ENCODE measurements at regions not wholly inside any gene's neighbourhood (a gene's known extent, or its start where the extent isn't known, plus 50 kb on each side); places are given as distances from the start of the nearest gene placed in this dataset.

GRCh38 chr6:134447423-134447822 is 129.5 kb upstream of the SGK1 start:
- 43 to 55% (median 48%) methylated on average over 3 of the region's 3 CpGs for WGBS, 4 donors
- Histone ChIP-seq H3K4me3 (no peak overlapping the region), H3K36me3 (no peaks in the 10 kb centered on the region), H3K4me1 (peaks cover 0 to 22% (median 5%) of the 10 kb centered on the region in 12 donors), H3K27me3 (no peaks in the 10 kb centered on the region), H3K9me3 (no peaks in the 10 kb centered on the region), H3K27ac (peak overlapping the region in 3 of 12 donors; percentile 13 to 75 (median 55))
- DNase-seq (peak in 1 of 5 donors; percentile 20), ATAC-seq (no peak)
- intact Hi-C loops (cut with DNase I): no loop called here
- TF ChIP-seq POLR2A (IDR thresholded peaks at IDR 0.05) (no peak), CTCF (IDR thresholded peaks at IDR 0.05) (no peak)

GRCh38 chr6:134446896-134447295 is 129.0 kb upstream of the SGK1 start:
- Histone ChIP-seq H3K4me1 (peaks cover 0 to 22% (median 5%) of the 10 kb centered on the region in 12 donors), H3K9me3 (no peaks in the 10 kb centered on the region), H3K27ac (peak overlapping the region in 2 of 12 donors; percentile 13 to 75), H3K27me3 (no peaks in the 10 kb centered on the region), H3K4me3 (no peak overlapping the region), H3K36me3 (no peaks in the 10 kb centered on the region)
- 47 to 82% (median 61%) methylated on average over 3 of the region's 3 CpGs for WGBS, 4 donors
- TF ChIP-seq POLR2A (IDR thresholded peaks at IDR 0.05) (no peak), CTCF (IDR thresholded peaks at IDR 0.05) (no peak)
- no peak for ATAC-seq
- DNase-seq: no peak
- intact Hi-C loops (cut with DNase I): no loop called here

GRCh38 chr6:134446218-134446848 is 128.4 kb upstream of the SGK1 start:
- no peak for TF ChIP-seq CTCF (IDR thresholded peaks at IDR 0.05)
- TF ChIP-seq POLR2A (IDR thresholded peaks at IDR 0.05): no peak
- intact Hi-C loops (cut with DNase I): no loop called here

GRCh38 chr6:134443009-134443408 is 125.1 kb upstream of the SGK1 start:
- TF ChIP-seq CTCF (IDR thresholded peaks at IDR 0.05): no peak
- Histone ChIP-seq H3K4me1 (peaks cover 0 to 19% (median 5%) of the 10 kb centered on the region in 12 donors), H3K4me3 (no peak overlapping the region), H3K27ac (no peak overlapping the region), H3K9me3 (no peaks in the 10 kb centered on the region), H3K36me3 (no peaks in the 10 kb centered on the region), H3K27me3 (no peaks in the 10 kb centered on the region)
- intact Hi-C loops (cut with DNase I): no loop called here
- DNase-seq (no peak), ATAC-seq (peak in 3 of 4 donors; percentile 37 to 56 (median 37))
- 52 to 62% (median 59%) methylated on average over 4 of the region's 4 CpGs for WGBS, 4 donors

More at GRCh38 chr6:134446218-134446848, 128.4 kb upstream of the SGK1 start:
- WGBS, 4 donors: 61 to 80% (median 68%) methylated on average over 6 of the region's 6 CpGs
- Histone ChIP-seq H3K36me3 (no peaks in the 10 kb centered on the region), H3K4me1 (peaks cover 0 to 22% (median 5%) of the 10 kb centered on the region in 12 donors), H3K4me3 (no peak overlapping the region), H3K27ac (no peak overlapping the region), H3K27me3 (no peaks in the 10 kb centered on the region), H3K9me3 (no peaks in the 10 kb centered on the region)
- DNase-seq (no peak), ATAC-seq (no peak)

Measured in heart left ventricle (tissue), 16 donors.